Naive thymus-derived CD4-positive, alpha-beta T cell (primary cell): ENCODE measurements at regions not wholly inside any gene's neighbourhood (a gene's known extent, or its start where the extent isn't known, plus 50 kb on each side); places are given as distances from the start of the nearest gene placed in this dataset.
A peak's percentile ranks its signal among the peaks of the same experiment; 100 is the strongest.

Experiments
- ATAC-seq: fragments of 150-1000 bp; cut with Tn5 transposase; 2 replicates; pipeline ENCODE4 v1.10.0; 2021; ENCODE audit warnings: mild to moderate bottlenecking, moderate library complexity
- CTCF ChIA-PET: fragments of 350-600 bp; sonication (Branson Sonifier 250); formaldehyde crosslinking; loops from one replicate; lab custom pipeline; 2021; ENCODE audit warnings: antibody characterized with exemption; lab: Charles Lee
- POLR2A ChIA-PET: fragments of 350-600 bp; sonication (Branson Sonifier 250); formaldehyde crosslinking; loops from one replicate; lab custom pipeline; 2021; ENCODE audit warnings: antibody characterized with exemption, inconsistent platforms; lab: Charles Lee
- DNase-seq, 9 donors: peaks; one replicate each; pipeline versions ENCODE4 v3.0.0 to v3.0.0-alpha.2; 2020 to 2022; ENCODE audit warnings: mixed read lengths in 1 of 9
- H3K27ac ChIP-seq: one replicate; pipeline ENCODE4 v1.7.0; 2013; ENCODE audit warnings: mild to moderate bottlenecking, low read depth, low read length, moderate library complexity
- H3K27me3 ChIP-seq, 2 donors: one replicate each; pipeline ENCODE4 v1.7.0; 2013; ENCODE audit warnings: low read length in 2 of 2, mild to moderate bottlenecking in 2 of 2, moderate library complexity in 2 of 2; ENCODE audit not compliant: control insufficient read depth in 2 of 2, insufficient read depth in 2 of 2
- H3K36me3 ChIP-seq, 3 experiments: 1 replicate in 2 of 3; 2 replicates in 1 of 3; pipeline ENCODE4 v1.7.0; 2013; ENCODE audit warnings: low read length in 3 of 3, mild to moderate bottlenecking in 3 of 3, moderate library complexity in 1 of 3; ENCODE audit not compliant: insufficient read depth in 3 of 3, control insufficient read depth in 2 of 3
- H3K4me1 ChIP-seq, 2 donors: one replicate each; pipeline ENCODE4 v1.7.0; 2013; ENCODE audit warnings: low read length in 2 of 2, mild to moderate bottlenecking in 2 of 2, moderate library complexity in 1 of 2; ENCODE audit not compliant: control insufficient read depth in 2 of 2, insufficient read depth in 2 of 2
- H3K4me3 ChIP-seq: 2 replicates; pipeline ENCODE4 v1.7.0; 2013; ENCODE audit warnings: mild to moderate bottlenecking, low read length
- H3K9me3 ChIP-seq, 3 experiments: 1 replicate in 2 of 3; 2 replicates in 1 of 3; pipeline ENCODE4 v1.7.0; 2013; ENCODE audit warnings: low read length in 3 of 3; ENCODE audit not compliant: control insufficient read depth in 2 of 3
- H3K27ac Mint-ChIP-seq, 9 donors: one replicate each; pipeline ENCODE4 v1.8.0; 2020 to 2022; ENCODE audit warnings: mixed read lengths in 9 of 9, mild to moderate bottlenecking in 8 of 9, moderate library complexity in 5 of 9, inconsistent platforms in 2 of 9
- H3K27me3 Mint-ChIP-seq, 5 donors: one replicate each; pipeline ENCODE4 v1.8.0; 2021 to 2022; ENCODE audit warnings: mixed read lengths in 5 of 5, mild to moderate bottlenecking in 1 of 5
- H3K36me3 Mint-ChIP-seq, 5 donors: one replicate each; pipeline ENCODE4 v1.8.0; 2020 to 2022; ENCODE audit warnings: mixed read lengths in 5 of 5, mild to moderate bottlenecking in 3 of 5, inconsistent platforms in 1 of 5
- H3K4me1 Mint-ChIP-seq, 7 donors: one replicate each; pipeline ENCODE4 v1.8.0; 2020 to 2022; ENCODE audit warnings: mixed read lengths in 7 of 7, mild to moderate bottlenecking in 3 of 7, inconsistent platforms in 1 of 7
- H3K4me3 Mint-ChIP-seq, 10 donors: one replicate each; pipeline ENCODE4 v1.8.0; 2020 to 2022; ENCODE audit warnings: mild to moderate bottlenecking in 10 of 10, mixed read lengths in 10 of 10, moderate library complexity in 6 of 10, inconsistent platforms in 2 of 10
- H3K9me3 Mint-ChIP-seq, 11 donors: one replicate each; pipeline ENCODE4 v1.8.0; 2020 to 2022; ENCODE audit warnings: mixed read lengths in 11 of 11, mild to moderate bottlenecking in 4 of 11, inconsistent platforms in 1 of 11, moderate library complexity in 1 of 11
- intact Hi-C, 2 donors: fragments of 100-400 bp; cut with micrococcal nuclease; formaldehyde crosslinking; loops; one replicate each; pipeline ENCODE4 v1.15.1; 2023

DNA sequence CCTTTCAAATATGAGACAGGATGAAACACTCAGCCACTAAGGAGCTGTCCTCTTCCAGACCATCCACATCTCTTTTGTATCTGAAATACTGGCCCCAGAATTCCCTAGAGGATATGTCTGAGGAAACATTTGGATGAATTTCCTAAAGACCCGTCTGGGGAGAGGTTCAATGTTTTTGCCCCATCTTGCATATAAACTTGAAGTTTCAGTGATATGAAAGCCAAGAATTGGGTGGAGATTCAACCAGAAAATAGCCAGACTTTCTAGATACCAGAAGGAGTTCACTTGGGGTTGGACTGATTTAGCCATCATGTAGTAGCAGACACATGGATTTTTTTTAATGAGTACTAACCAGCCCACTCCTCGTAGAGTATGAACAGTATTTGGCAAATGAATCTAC is 182.0 kb downstream of the PLPP3 start:
- Histone ChIP-seq H3K4me1 (no peaks in the 10 kb centered on the region), H3K27me3 (no peaks in the 10 kb centered on the region), H3K4me3 (no peak overlapping the region), H3K27ac (no peak overlapping the region), H3K9me3 (no peaks in the 10 kb centered on the region), H3K36me3 (no peaks in the 10 kb centered on the region)
- Mint-ChIP-seq H3K36me3 (no peaks in the 10 kb centered on the region), H3K27me3 (peaks cover 0 to 11% (median 3%) of the 10 kb centered on the region in 5 donors), H3K4me3 (no peak overlapping the region), H3K27ac (no peak overlapping the region), H3K9me3 (peaks cover 0 to 11% (median 0%) of the 10 kb centered on the region in 11 donors), H3K4me1 (no peaks in the 10 kb centered on the region)
- ChIA-PET POLR2A (no interaction called here), CTCF (no interaction called here)
- intact Hi-C loops, result no loop called here
- DNase-seq, result no peak
- no peak for ATAC-seq

GRCh38 chr1:56396581-56396980 is 182.8 kb downstream of the PLPP3 start:
- Histone ChIP-seq H3K4me3 (no peak overlapping the region), H3K27ac (no peak overlapping the region), H3K9me3 (no peaks in the 10 kb centered on the region), H3K27me3 (no peaks in the 10 kb centered on the region), H3K4me1 (no peaks in the 10 kb centered on the region), H3K36me3 (no peaks in the 10 kb centered on the region)
- no peak for DNase-seq
- ATAC-seq, result no peak
- Mint-ChIP-seq H3K4me3 (no peak overlapping the region), H3K36me3 (no peaks in the 10 kb centered on the region), H3K27ac (no peak overlapping the region), H3K27me3 (peaks cover 0 to 15% (median 3%) of the 10 kb centered on the region in 5 donors), H3K4me1 (no peaks in the 10 kb centered on the region), H3K9me3 (peaks cover 0 to 7% (median 0%) of the 10 kb centered on the region in 11 donors)
- CTCF ChIA-PET, result no interaction called here
- POLR2A ChIA-PET, result no interaction called here
- intact Hi-C loops, result no loop called here

DNA sequence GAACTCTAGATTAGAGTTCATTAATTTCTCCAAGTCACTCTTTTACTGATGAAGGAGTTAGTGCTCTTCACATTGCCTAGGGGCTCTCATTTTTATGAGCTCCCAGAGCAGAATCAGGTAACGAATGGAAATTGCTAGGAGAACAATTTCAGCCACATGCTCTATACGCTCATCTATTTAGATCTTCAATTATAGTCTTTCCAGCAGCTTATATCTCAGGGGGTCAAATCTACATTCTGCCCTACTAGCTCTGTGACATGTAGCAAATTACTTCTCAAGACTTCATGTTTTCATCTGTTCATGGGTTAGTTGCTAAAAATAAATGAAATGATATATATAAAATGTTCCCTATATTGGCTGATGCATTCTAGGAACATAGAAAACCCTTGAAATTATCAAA is 183.6 kb downstream of the PLPP3 start:
- ChIA-PET POLR2A (no interaction called here), CTCF (no interaction called here)
- DNase-seq (no peak), ATAC-seq (no peak)
- no peak overlapping the region for H3K4me3 ChIP-seq
- H3K9me3 ChIP-seq, result no peaks in the 10 kb centered on the region
- H3K27me3 ChIP-seq, result no peaks in the 10 kb centered on the region
- no peak overlapping the region for H3K4me3 Mint-ChIP-seq
- H3K36me3 ChIP-seq, result no peaks in the 10 kb centered on the region
- H3K27ac Mint-ChIP-seq, result no peak overlapping the region
- H3K27me3 Mint-ChIP-seq, result peaks cover 0 to 20% (median 3%) of the 10 kb centered on the region in 5 donors
- no peaks in the 10 kb centered on the region for H3K4me1 ChIP-seq
- H3K36me3 Mint-ChIP-seq, result no peaks in the 10 kb centered on the region
- no peak overlapping the region for H3K27ac ChIP-seq
- intact Hi-C loops, result no loop called here
- H3K9me3 Mint-ChIP-seq, result peaks cover 0 to 7% (median 0%) of the 10 kb centered on the region in 11 donors
- no peaks in the 10 kb centered on the region for H3K4me1 Mint-ChIP-seq

DNA sequence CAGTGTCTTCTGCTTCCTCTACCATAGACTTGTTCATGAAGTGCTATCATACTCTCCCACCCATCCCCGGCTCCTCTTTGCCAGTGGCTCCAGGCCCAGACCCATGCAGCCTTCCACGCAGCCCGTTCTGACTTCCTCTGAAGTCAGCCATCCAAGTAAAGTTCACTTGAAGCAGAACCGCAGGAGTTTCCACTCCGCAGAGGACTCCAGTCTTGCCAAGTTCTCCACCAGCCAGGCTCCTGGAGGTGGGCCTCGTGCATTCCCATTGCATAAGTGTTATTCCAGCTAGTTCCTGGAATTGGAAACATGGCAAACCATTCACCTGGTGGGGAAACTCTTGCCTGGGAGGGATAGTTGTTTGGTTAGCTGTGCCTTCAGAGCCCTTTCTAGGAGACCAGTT is 185.1 kb downstream of the PLPP3 start:
- Mint-ChIP-seq H3K9me3 (peaks cover 0 to 4% (median 0%) of the 10 kb centered on the region in 11 donors), H3K27ac (peak overlapping the region in 1 of 9 donors; percentile 9), H3K27me3 (peaks cover 0 to 20% (median 3%) of the 10 kb centered on the region in 5 donors), H3K36me3 (no peaks in the 10 kb centered on the region), H3K4me3 (no peak overlapping the region), H3K4me1 (no peaks in the 10 kb centered on the region)
- no peaks in the 10 kb centered on the region for H3K36me3 ChIP-seq
- intact Hi-C loops, result no loop called here
- H3K9me3 ChIP-seq, result no peaks in the 10 kb centered on the region
- CTCF ChIA-PET, result no interaction called here
- no peak overlapping the region for H3K4me3 ChIP-seq
- H3K4me1 ChIP-seq, result no peaks in the 10 kb centered on the region
- no peak overlapping the region for H3K27ac ChIP-seq
- H3K27me3 ChIP-seq, result no peaks in the 10 kb centered on the region
- ATAC-seq, result no peak
- POLR2A ChIA-PET, result no interaction called here
- no peak for DNase-seq

- Histone ChIP-seq H3K27me3 (no peaks in the 10 kb centered on the region), H3K4me1 (no peaks in the 10 kb centered on the region), H3K27ac (no peak overlapping the region), H3K9me3 (no peaks in the 10 kb centered on the region), H3K4me3 (no peak overlapping the region), H3K36me3 (no peaks in the 10 kb centered on the region)
- POLR2A ChIA-PET, result no interaction called here
- peaks cover 0 to 4% (median 0%) of the 10 kb centered on the region in 11 donors for H3K9me3 Mint-ChIP-seq
- H3K27me3 Mint-ChIP-seq, result peaks cover 0 to 14% (median 0%) of the 10 kb centered on the region in 5 donors
- H3K27ac Mint-ChIP-seq, result no peak overlapping the region
- no peaks in the 10 kb centered on the region for H3K4me1 Mint-ChIP-seq
- ATAC-seq, result no peak
- intact Hi-C loops, result no loop called here
- no peaks in the 10 kb centered on the region for H3K36me3 Mint-ChIP-seq
- DNase-seq, result no peak
- CTCF ChIA-PET, result no interaction called here
- H3K4me3 Mint-ChIP-seq, result no peak overlapping the region
Observed at GRCh38 chr1:56390934-56391731, 188.2 kb downstream of the PLPP3 start.

DNA sequence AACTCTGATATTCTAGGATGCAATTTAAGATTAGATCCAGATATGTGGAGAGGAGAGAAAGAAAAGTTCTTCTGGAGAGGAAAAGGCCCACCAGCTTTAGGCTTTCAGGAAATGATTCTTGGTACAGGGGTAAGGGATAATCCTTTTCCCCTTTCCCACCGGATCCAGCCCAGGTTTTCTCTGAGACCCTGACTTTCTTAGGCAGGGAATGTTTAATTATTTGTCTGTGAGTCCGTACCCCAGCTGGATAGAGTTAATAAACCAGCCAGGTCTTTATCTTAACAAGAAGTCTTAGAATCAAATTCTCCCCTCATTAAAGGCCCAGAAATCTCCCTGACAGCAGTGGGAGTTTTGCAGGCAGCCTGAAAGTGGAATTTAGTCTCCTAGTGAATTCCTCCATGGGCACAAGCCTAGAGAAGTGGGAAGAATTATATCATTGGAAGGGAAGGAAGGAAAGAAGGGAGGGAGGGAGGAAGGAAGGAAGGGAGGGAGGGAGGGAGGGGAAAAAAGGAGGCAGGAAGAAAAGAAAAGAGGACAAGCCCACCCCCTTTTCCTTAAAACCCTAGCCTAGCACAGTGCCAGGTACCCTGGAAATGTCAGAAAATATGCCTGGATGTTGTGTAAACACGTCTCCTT is 189.0 kb downstream of the PLPP3 start:
- Mint-ChIP-seq H3K36me3 (no peaks in the 10 kb centered on the region), H3K9me3 (peaks cover 0 to 4% (median 0%) of the 10 kb centered on the region in 11 donors), H3K27ac (no peak overlapping the region), H3K27me3 (peaks cover 0 to 14% (median 0%) of the 10 kb centered on the region in 5 donors), H3K4me1 (no peaks in the 10 kb centered on the region), H3K4me3 (no peak overlapping the region)
- Histone ChIP-seq H3K27ac (no peak overlapping the region), H3K27me3 (no peaks in the 10 kb centered on the region), H3K4me3 (no peak overlapping the region), H3K9me3 (no peaks in the 10 kb centered on the region), H3K4me1 (no peaks in the 10 kb centered on the region), H3K36me3 (no peaks in the 10 kb centered on the region)
- DNase-seq (no peak), ATAC-seq (no peak)
- POLR2A ChIA-PET, result no interaction called here
- CTCF ChIA-PET, result no interaction called here
- intact Hi-C loops, result no loop called here

GRCh38 chr1:56389813-56390212 is 189.6 kb downstream of the PLPP3 start:
- peaks cover 0 to 4% (median 0%) of the 10 kb centered on the region in 11 donors for H3K9me3 Mint-ChIP-seq
- ChIA-PET CTCF (no interaction called here), POLR2A (no interaction called here)
- no peak overlapping the region for H3K27ac Mint-ChIP-seq
- no peaks in the 10 kb centered on the region for H3K9me3 ChIP-seq
- no peaks in the 10 kb centered on the region for H3K27me3 ChIP-seq
- H3K27ac ChIP-seq, result no peak overlapping the region
- H3K4me1 ChIP-seq, result no peaks in the 10 kb centered on the region
- intact Hi-C loops, result no loop called here
- H3K36me3 ChIP-seq, result no peaks in the 10 kb centered on the region
- H3K4me3 ChIP-seq, result no peak overlapping the region
- DNase-seq, result no peak
- H3K4me3 Mint-ChIP-seq, result no peak overlapping the region
- peaks cover 0 to 14% (median 0%) of the 10 kb centered on the region in 5 donors for H3K27me3 Mint-ChIP-seq
- H3K4me1 Mint-ChIP-seq, result no peaks in the 10 kb centered on the region
- ATAC-seq, result no peak
- H3K36me3 Mint-ChIP-seq, result no peaks in the 10 kb centered on the region
